Ascending aorta (tissue), 2 donors: ENCODE measurements at regions not wholly inside any gene's neighbourhood (a gene's known extent, or its start where the extent isn't known, plus 50 kb on each side); places are given as distances from the start of the nearest gene placed in this dataset.
A peak's percentile ranks its signal among the peaks of the same experiment; 100 is the strongest.

Experiments used
- DNase-seq, 2 donors: peaks; one replicate each; pipeline ENCODE4 v3.0.0-alpha.2; 2019; ENCODE audit warnings: low spot score in 2 of 2
- H3K27ac ChIP-seq, 2 donors: fragments of 200-600 bp; sonication (generic); one replicate each; pipeline ENCODE4 v1.5.1; 2016 to 2017; ENCODE audit warnings: mild to moderate bottlenecking in 1 of 2
- H3K27me3 ChIP-seq: fragments of 200-600 bp; sonication (generic); one replicate; pipeline ENCODE4 v1.5.1; 2017
- H3K36me3 ChIP-seq, 2 donors: fragments of 200-600 bp; sonication (generic); one replicate each; pipeline ENCODE4 v1.5.1; 2016
- H3K4me1 ChIP-seq, 2 donors: fragments of 200-600 bp; sonication (generic); one replicate each; pipeline ENCODE4 v1.5.1; 2016 to 2017; ENCODE audit warnings: mild to moderate bottlenecking in 1 of 2
- H3K4me3 ChIP-seq, 2 donors: fragments of 200-600 bp; sonication (generic); one replicate each; pipeline ENCODE4 v1.5.1; 2016 to 2017; ENCODE audit warnings: mild to moderate bottlenecking in 1 of 2
- H3K9me3 ChIP-seq, 2 donors: fragments of 200-600 bp; sonication (generic); one replicate each; pipeline ENCODE4 v1.5.1; 2016
- CTCF ChIP-seq, 3 experiments: fragments of 200-600 bp in 2 of 3; fragments of 450-650 bp in 1 of 3; sonication (generic) in 2 of 3; IDR thresholded peaks; one replicate each; pipeline ENCODE4 v1.5.1; 2016 to 2019; ENCODE audit warnings: antibody characterized with exemption in 3 of 3, mild to moderate bottlenecking in 1 of 3, moderate library complexity in 1 of 3
- intact Hi-C: fragments of 100-400 bp; cut with DNase I; formaldehyde crosslinking; loops from one replicate; pipeline ENCODE4 v1.15.1; 2023

- TF ChIP-seq CTCF (IDR thresholded peaks at IDR 0.05): no peak
Measured at GRCh38 chr1:82165304-82165703, 364.6 kb downstream of the ADGRL2 start.

GRCh38 chr1:82162486-82163420 lies 362.0 kb downstream of the ADGRL2 start:
- DNase-seq: no peak
- no peak for TF ChIP-seq CTCF (IDR thresholded peaks at IDR 0.05)
- intact Hi-C loops: loop anchor here (5.0 kb wide), 1 partner anchor 360 kb away; the partner anchor contains the start of gene ADGRL2
- Histone ChIP-seq H3K27me3 (no peaks in the 10 kb centered on the region), H3K36me3 (no peaks in the 10 kb centered on the region), H3K4me1 (no peaks in the 10 kb centered on the region), H3K27ac (no peak overlapping the region), H3K4me3 (no peak overlapping the region), H3K9me3 (no peaks in the 10 kb centered on the region)

More at GRCh38 chr1:82165304-82165703, 364.6 kb downstream of the ADGRL2 start:
- Histone ChIP-seq H3K4me3 (no peak overlapping the region), H3K27me3 (no peaks in the 10 kb centered on the region), H3K4me1 (no peaks in the 10 kb centered on the region), H3K9me3 (no peaks in the 10 kb centered on the region), H3K27ac (no peak overlapping the region), H3K36me3 (no peaks in the 10 kb centered on the region)
- DNase-seq: no peak
- intact Hi-C loops: no loop called here

- Histone ChIP-seq H3K9me3 (no peaks in the 10 kb centered on the region), H3K4me1 (no peaks in the 10 kb centered on the region), H3K27me3 (no peaks in the 10 kb centered on the region), H3K36me3 (no peaks in the 10 kb centered on the region), H3K4me3 (peak overlapping the region; percentile 17 to 35), H3K27ac (no peak overlapping the region)
- intact Hi-C loops: loop anchor here (5.0 kb wide), 1 partner anchor 359 kb away; the partner anchor contains the start of gene ADGRL2
- DNase-seq: no peak
- no peak for TF ChIP-seq CTCF (IDR thresholded peaks at IDR 0.05)
Measured at GRCh38 chr1:82161700-82162141, 361.0 kb downstream of the ADGRL2 start.

GRCh38 chr1:82160903-82161302 lies 360.2 kb downstream of the ADGRL2 start:
- no peak overlapping the region for H3K4me3 ChIP-seq
- TF ChIP-seq CTCF (IDR thresholded peaks at IDR 0.05): no peak
- H3K4me1 ChIP-seq: no peaks in the 10 kb centered on the region
- no peak overlapping the region for H3K27ac ChIP-seq
- intact Hi-C loops: loop anchor here (5.0 kb wide), 1 partner anchor 359 kb away; the partner anchor contains the start of gene ADGRL2
- no peaks in the 10 kb centered on the region for H3K9me3 ChIP-seq
- no peak for DNase-seq
- H3K27me3 ChIP-seq: no peaks in the 10 kb centered on the region
- H3K36me3 ChIP-seq: no peaks in the 10 kb centered on the region

- no peak for DNase-seq
- Histone ChIP-seq H3K4me3 (no peak overlapping the region), H3K36me3 (no peaks in the 10 kb centered on the region), H3K27ac (no peak overlapping the region), H3K4me1 (no peaks in the 10 kb centered on the region), H3K9me3 (no peaks in the 10 kb centered on the region), H3K27me3 (no peaks in the 10 kb centered on the region)
- no peak for TF ChIP-seq CTCF (IDR thresholded peaks at IDR 0.05)
- intact Hi-C loops: loop anchor here (5.0 kb wide), 1 partner anchor 358 kb away; the partner anchor contains the start of gene ADGRL2
Measured at GRCh38 chr1:82160036-82160435, 359.3 kb downstream of the ADGRL2 start.
